Epithelial cell of esophagus (primary cell): ENCODE measurements at regions not wholly inside any gene's neighbourhood (a gene's known extent, or its start where the extent isn't known, plus 50 kb on each side); places are given as distances from the start of the nearest gene placed in this dataset.
"Not testable (repeated sequence)": the region's sequence is repeated elsewhere in the genome, so short reads cannot be mapped to it uniquely, and the experiment has no call there.

Experiments used
- DNase-seq: peaks from one replicate; pipeline ENCODE4 v3.0.0; 2010; ENCODE audit warnings: low read depth
- H3K4me3 ChIP-seq: 2 replicates; pipeline ENCODE4 v1.5.1; 2011; ENCODE audit warnings: mild to moderate bottlenecking, low read length, control low read depth
- TF ChIP-seq, protein P1 (sequence below): IDR thresholded peaks from 2 replicates; pipeline ENCODE4 v1.5.1; 2011; ENCODE audit warnings: low read depth, mild to moderate bottlenecking, low read length, control low read depth, inconsistent platforms; ENCODE audit not compliant: insufficient read depth; ENCODE audit errors: missing control alignments

DNA sequence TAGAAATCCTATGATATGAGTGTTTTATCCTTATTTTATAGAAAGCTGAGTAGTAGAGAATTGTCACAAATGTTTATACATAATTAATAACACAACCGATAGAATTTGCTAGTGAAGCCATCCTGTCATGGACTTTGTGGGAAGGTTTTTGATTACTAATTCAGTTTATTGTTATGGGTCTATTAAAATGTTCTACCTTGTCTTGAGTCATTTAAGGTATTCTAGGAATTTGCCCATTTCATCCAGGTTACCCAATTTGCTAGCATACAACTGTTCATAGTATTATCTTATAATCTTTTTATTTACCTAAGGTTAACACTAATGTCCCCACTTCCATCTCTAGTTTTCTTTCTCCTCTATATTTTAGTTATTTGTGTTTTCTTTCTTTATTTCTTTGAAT is 553.1 kb upstream of the ATXN7L3B start:
- TF ChIP-seq, protein P1, sequence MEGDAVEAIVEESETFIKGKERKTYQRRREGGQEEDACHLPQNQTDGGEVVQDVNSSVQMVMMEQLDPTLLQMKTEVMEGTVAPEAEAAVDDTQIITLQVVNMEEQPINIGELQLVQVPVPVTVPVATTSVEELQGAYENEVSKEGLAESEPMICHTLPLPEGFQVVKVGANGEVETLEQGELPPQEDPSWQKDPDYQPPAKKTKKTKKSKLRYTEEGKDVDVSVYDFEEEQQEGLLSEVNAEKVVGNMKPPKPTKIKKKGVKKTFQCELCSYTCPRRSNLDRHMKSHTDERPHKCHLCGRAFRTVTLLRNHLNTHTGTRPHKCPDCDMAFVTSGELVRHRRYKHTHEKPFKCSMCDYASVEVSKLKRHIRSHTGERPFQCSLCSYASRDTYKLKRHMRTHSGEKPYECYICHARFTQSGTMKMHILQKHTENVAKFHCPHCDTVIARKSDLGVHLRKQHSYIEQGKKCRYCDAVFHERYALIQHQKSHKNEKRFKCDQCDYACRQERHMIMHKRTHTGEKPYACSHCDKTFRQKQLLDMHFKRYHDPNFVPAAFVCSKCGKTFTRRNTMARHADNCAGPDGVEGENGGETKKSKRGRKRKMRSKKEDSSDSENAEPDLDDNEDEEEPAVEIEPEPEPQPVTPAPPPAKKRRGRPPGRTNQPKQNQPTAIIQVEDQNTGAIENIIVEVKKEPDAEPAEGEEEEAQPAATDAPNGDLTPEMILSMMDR, result no peak

DNA sequence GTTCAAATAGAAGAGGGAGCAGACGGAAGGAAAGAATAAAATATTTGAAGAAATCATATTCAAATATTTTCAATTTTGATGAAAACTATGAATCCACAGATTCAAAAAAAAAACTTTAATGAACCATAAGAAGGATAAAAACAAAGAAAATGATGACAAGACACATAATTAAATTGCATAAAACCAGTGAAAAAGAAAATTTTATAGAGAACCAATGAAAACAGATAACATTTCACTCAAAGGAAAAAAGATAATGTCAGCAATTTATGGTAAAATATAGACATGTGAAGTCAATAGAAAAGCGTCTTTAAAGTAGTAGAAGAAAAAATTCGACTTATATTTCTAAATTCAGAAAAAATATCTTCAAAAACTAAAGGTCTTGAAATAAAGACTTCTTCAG is 546.5 kb upstream of the ATXN7L3B start:
- no peak for DNase-seq
- TF ChIP-seq, protein P1, result no peak
- H3K4me3 ChIP-seq, result no peak overlapping the region

More for the DNA sequence above, 553.1 kb upstream of the ATXN7L3B start:
- DNase-seq, result no peak
- H3K4me3 ChIP-seq, result no peak overlapping the region

DNA sequence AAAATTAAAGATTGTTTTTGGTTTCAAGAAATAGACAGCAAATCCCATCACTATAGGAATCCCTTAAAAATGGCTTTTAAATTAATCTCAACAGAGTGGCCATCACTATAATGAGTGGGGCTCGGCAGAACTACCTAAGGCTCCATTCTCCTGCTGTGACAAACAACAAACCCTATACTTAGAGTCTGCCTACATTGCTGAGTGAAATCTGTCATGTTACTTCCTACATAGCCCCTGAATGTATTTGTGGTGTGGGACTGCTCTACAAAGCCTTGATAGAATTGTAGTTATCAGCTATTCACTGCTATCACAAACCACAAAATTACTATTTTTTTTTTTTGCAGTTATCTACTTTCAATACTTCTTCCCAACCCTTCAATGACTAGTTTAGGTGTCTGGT is 538.7 kb upstream of the ATXN7L3B start:
- DNase-seq, result no peak
- TF ChIP-seq, protein P1, result no peak
- no peak overlapping the region for H3K4me3 ChIP-seq

DNA sequence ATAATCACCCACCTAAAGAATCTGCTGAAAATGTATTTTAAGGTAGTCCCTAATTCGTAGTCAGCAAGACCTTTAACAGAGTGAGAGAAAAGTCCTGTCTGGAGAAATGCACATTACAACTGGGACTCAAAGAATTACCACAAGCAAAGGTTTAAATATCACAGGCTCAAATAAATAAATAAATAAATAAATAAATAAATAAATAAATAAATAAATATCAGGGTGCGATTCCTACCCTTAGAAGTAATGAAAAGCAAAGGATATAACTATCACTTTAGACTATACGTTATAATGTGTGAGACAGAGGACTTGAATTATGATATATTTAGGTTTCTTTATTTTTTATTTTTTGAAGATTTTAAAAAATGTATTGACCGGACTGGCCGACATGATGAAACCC is 522.5 kb upstream of the ATXN7L3B start:
- TF ChIP-seq, protein P1, result no peak
- no peak for DNase-seq
- H3K4me3 ChIP-seq, result no peak overlapping the region

DNA sequence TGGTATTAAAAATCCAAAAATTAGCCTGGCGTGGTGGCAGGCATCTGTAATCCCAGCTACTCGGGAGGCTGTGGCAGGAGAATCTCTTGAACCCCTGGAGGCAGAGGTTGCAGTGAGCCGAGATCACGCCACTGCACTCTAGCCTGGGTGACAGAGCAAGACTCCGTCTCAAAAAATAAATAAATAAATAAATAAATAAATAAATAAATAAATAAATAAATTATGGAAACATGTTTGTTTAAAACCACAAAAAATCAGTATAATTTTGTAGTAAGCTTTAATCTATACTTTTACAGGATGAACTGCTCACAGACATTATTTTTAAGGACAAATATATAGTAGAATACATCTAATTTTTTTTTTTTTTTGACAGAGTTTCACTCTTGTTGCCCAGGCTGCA is 521.3 kb upstream of the ATXN7L3B start:
- DNase-seq, H3K4me3 ChIP-seq: not testable (repeated sequence)

DNA sequence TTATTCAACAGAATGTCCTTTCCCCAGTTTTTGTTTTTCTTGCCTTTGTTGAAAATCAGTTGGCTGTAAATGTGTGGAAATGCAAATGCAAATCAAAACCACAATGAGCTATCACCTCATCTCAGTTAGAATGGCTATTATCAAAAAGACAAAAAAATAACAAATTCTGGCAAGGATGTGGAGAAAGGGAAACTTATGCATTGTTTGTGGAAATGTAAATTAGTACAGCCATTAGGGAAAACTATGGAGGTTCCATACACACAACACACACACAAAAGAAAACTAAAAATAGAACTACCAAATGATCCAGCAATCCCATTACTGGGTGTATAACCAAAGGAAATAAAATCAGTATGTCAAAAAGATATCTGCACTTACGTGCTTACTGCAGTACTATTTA is 518.8 kb upstream of the ATXN7L3B start:
- no peak for DNase-seq
- H3K4me3 ChIP-seq, result no peak overlapping the region
- TF ChIP-seq, protein P1, result no peak

DNA sequence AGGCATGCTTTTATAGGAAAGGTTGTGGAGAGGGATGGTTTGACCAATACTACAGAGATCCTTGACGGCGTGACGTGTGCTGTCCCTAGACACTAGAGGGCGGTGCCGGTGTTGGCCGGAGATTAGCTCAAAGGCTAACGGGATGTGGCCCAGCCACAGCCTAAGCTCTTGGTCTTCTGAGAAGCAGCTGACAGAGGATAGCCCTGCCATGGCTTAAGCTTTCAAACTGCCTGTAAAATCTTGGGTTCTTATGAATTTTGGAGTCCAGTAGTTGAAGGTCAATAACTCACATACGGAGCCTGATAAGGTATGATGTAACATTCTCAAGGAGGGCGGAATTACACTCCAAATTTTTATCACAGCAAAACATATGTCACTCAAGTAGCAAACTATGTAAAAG is 515.7 kb upstream of the ATXN7L3B start:
- TF ChIP-seq, protein P1, result peak; percentile 92
- H3K4me3 ChIP-seq, result no peak overlapping the region
- DNase-seq, result peak; percentile 77

DNA sequence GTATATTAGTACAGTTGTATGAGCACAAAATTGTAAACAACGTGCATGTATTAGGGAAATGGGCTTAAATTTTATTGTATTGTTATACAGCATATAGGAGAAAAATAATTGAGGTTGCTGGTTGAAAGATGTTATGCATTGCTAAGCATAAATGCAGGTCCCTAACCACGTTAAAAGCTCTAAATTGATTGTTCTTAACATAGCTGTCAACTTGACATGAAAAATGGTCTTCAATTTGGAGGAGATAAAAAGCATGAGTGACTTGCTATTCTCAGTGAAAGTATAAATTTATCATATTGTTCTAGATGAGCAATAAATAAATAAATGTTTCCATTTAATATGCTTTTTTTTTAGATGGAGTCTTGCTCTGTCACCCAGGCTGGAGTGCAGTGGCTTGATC is 506.6 kb upstream of the ATXN7L3B start:
- TF ChIP-seq, protein P1, result no peak
- no peak overlapping the region for H3K4me3 ChIP-seq
- DNase-seq, result no peak
